GM23338 (cell line): ENCODE measurements at regions not wholly inside any gene's neighbourhood (a gene's known extent, or its start where the extent isn't known, plus 50 kb on each side); places are given as distances from the start of the nearest gene placed in this dataset.

Source experiments
- EZH2 ChIP-seq: fragments of 200-600 bp; sonication (generic); IDR thresholded peaks from one replicate; pipeline ENCODE4 v1.8.0; 2017; ENCODE audit warnings: antibody characterized with exemption, mild to moderate bottlenecking, low read depth; ENCODE audit not compliant: unreplicated experiment
- EZH2phosphoT487 ChIP-seq: fragments of 200-600 bp; sonication (generic); IDR thresholded peaks from one replicate; pipeline ENCODE4 v1.8.1; 2018; ENCODE audit warnings: antibody characterized with exemption; ENCODE audit not compliant: unreplicated experiment
- JUNB ChIP-seq: IDR thresholded peaks from one replicate; pipeline ENCODE4 v1.6.1; 2016; ENCODE audit warnings: antibody characterized with exemption; ENCODE audit not compliant: unreplicated experiment
- POLR2AphosphoS5 ChIP-seq: IDR thresholded peaks from 2 replicates; pipeline ENCODE4 v1.6.1; 2016; ENCODE audit warnings: antibody characterized with exemption, low read depth
- STAT1 ChIP-seq: IDR thresholded peaks from one replicate; pipeline ENCODE4 v1.6.1; 2016; ENCODE audit warnings: antibody characterized with exemption; ENCODE audit not compliant: unreplicated experiment
- ZNF114 ChIP-seq: fragments of 250-450 bp; sonication (Bioruptor Pico); IDR thresholded peaks from 2 replicates; pipeline ENCODE4 v1.5.0; 2020; ENCODE audit warnings: mild to moderate bottlenecking, moderate library complexity
- TF ChIP-seq, protein P1 (sequence below), 2 experiments: fragments of 200-600 bp in 1 of 2; sonication (generic) in 1 of 2; conservative IDR thresholded peaks; 2 replicates each; pipeline versions ENCODE4 v1.5.1 to v1.6.1; 2016 to 2017; ENCODE audit warnings: antibody characterized with exemption in 2 of 2, low read depth in 2 of 2, mild to moderate bottlenecking in 2 of 2, moderate library complexity in 1 of 2
- TF ChIP-seq, protein P2 (sequence below): IDR thresholded peaks from 2 replicates; pipeline ENCODE4 v1.6.1; 2016; ENCODE audit warnings: antibody characterized with exemption
- TF ChIP-seq, protein P3 (sequence below): fragments of 250-450 bp; sonication (Bioruptor Pico); IDR thresholded peaks from 2 replicates; pipeline ENCODE4 v1.5.0; 2020; ENCODE audit warnings: mild to moderate bottlenecking, moderate library complexity
- TF ChIP-seq, protein P4 (sequence below): IDR thresholded peaks from one replicate; pipeline ENCODE4 v1.6.1; 2018; ENCODE audit warnings: antibody characterized with exemption; ENCODE audit not compliant: unreplicated experiment

DNA sequence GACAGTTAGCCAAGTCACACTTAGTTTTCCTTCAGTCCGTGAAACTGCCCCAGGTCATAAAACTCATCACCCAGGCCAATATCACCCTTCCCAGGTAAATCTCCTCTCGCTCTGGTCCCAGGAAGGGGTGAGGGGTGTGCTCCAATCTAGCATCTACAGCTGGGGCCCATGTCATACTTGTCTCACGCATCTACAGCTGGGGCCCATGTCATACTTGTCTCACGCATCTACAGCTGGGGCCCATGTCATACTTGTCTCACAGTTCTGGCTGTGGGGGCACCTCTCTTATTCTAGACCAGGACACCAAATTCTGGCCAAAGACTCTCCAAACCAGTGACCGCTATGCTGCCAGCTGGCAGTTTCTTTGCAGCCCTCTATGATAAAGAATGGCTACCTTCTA lies 123.3 kb upstream of the DLGAP1 start:
- TF ChIP-seq, protein P1, sequence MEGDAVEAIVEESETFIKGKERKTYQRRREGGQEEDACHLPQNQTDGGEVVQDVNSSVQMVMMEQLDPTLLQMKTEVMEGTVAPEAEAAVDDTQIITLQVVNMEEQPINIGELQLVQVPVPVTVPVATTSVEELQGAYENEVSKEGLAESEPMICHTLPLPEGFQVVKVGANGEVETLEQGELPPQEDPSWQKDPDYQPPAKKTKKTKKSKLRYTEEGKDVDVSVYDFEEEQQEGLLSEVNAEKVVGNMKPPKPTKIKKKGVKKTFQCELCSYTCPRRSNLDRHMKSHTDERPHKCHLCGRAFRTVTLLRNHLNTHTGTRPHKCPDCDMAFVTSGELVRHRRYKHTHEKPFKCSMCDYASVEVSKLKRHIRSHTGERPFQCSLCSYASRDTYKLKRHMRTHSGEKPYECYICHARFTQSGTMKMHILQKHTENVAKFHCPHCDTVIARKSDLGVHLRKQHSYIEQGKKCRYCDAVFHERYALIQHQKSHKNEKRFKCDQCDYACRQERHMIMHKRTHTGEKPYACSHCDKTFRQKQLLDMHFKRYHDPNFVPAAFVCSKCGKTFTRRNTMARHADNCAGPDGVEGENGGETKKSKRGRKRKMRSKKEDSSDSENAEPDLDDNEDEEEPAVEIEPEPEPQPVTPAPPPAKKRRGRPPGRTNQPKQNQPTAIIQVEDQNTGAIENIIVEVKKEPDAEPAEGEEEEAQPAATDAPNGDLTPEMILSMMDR (conservative IDR thresholded peaks at IDR 0.05; ENCODE audit: low read depth in 2 of 2) = no peak
- no peak for TF ChIP-seq POLR2AphosphoS5
- TF ChIP-seq, protein P2, sequence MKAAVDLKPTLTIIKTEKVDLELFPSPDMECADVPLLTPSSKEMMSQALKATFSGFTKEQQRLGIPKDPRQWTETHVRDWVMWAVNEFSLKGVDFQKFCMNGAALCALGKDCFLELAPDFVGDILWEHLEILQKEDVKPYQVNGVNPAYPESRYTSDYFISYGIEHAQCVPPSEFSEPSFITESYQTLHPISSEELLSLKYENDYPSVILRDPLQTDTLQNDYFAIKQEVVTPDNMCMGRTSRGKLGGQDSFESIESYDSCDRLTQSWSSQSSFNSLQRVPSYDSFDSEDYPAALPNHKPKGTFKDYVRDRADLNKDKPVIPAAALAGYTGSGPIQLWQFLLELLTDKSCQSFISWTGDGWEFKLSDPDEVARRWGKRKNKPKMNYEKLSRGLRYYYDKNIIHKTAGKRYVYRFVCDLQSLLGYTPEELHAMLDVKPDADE = no peak
- TF ChIP-seq JUNB = no peak
- TF ChIP-seq EZH2phosphoT487 = no peak
- TF ChIP-seq EZH2 = no peak
- TF ChIP-seq, protein P3, sequence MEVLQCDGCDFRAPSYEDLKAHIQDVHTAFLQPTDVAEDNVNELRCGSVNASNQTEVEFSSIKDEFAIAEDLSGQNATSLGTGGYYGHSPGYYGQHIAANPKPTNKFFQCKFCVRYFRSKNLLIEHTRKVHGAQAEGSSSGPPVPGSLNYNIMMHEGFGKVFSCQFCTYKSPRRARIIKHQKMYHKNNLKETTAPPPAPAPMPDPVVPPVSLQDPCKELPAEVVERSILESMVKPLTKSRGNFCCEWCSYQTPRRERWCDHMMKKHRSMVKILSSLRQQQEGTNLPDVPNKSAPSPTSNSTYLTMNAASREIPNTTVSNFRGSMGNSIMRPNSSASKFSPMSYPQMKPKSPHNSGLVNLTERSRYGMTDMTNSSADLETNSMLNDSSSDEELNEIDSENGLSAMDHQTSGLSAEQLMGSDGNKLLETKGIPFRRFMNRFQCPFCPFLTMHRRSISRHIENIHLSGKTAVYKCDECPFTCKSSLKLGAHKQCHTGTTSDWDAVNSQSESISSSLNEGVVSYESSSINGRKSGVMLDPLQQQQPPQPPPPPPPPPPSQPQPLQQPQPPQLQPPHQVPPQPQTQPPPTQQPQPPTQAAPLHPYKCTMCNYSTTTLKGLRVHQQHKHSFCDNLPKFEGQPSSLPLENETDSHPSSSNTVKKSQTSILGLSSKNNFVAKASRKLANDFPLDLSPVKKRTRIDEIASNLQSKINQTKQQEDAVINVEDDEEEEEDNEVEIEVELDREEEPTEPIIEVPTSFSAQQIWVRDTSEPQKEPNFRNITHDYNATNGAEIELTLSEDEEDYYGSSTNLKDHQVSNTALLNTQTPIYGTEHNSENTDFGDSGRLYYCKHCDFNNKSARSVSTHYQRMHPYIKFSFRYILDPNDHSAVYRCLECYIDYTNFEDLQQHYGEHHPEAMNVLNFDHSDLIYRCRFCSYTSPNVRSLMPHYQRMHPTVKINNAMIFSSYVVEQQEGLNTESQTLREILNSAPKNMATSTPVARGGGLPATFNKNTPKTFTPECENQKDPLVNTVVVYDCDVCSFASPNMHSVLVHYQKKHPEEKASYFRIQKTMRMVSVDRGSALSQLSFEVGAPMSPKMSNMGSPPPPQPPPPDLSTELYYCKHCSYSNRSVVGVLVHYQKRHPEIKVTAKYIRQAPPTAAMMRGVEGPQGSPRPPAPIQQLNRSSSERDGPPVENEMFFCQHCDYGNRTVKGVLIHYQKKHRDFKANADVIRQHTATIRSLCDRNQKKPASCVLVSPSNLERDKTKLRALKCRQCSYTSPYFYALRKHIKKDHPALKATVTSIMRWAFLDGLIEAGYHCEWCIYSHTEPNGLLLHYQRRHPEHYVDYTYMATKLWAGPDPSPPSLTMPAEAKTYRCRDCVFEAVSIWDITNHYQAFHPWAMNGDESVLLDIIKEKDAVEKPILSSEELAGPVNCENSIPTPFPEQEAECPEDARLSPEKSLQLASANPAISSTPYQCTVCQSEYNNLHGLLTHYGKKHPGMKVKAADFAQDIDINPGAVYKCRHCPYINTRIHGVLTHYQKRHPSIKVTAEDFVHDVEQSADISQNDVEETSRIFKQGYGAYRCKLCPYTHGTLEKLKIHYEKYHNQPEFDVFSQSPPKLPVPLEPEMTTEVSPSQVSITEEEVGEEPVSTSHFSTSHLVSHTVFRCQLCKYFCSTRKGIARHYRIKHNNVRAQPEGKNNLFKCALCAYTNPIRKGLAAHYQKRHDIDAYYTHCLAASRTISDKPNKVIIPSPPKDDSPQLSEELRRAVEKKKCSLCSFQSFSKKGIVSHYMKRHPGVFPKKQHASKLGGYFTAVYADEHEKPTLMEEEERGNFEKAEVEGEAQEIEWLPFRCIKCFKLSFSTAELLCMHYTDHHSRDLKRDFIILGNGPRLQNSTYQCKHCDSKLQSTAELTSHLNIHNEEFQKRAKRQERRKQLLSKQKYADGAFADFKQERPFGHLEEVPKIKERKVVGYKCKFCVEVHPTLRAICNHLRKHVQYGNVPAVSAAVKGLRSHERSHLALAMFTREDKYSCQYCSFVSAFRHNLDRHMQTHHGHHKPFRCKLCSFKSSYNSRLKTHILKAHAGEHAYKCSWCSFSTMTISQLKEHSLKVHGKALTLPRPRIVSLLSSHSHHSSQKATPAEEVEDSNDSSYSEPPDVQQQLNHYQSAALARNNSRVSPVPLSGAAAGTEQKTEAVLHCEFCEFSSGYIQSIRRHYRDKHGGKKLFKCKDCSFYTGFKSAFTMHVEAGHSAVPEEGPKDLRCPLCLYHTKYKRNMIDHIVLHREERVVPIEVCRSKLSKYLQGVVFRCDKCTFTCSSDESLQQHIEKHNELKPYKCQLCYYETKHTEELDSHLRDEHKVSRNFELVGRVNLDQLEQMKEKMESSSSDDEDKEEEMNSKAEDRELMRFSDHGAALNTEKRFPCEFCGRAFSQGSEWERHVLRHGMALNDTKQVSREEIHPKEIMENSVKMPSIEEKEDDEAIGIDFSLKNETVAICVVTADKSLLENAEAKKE (CRISPR knock-in tag) = no peak
- no peak for TF ChIP-seq ZNF114
- TF ChIP-seq, protein P4, sequence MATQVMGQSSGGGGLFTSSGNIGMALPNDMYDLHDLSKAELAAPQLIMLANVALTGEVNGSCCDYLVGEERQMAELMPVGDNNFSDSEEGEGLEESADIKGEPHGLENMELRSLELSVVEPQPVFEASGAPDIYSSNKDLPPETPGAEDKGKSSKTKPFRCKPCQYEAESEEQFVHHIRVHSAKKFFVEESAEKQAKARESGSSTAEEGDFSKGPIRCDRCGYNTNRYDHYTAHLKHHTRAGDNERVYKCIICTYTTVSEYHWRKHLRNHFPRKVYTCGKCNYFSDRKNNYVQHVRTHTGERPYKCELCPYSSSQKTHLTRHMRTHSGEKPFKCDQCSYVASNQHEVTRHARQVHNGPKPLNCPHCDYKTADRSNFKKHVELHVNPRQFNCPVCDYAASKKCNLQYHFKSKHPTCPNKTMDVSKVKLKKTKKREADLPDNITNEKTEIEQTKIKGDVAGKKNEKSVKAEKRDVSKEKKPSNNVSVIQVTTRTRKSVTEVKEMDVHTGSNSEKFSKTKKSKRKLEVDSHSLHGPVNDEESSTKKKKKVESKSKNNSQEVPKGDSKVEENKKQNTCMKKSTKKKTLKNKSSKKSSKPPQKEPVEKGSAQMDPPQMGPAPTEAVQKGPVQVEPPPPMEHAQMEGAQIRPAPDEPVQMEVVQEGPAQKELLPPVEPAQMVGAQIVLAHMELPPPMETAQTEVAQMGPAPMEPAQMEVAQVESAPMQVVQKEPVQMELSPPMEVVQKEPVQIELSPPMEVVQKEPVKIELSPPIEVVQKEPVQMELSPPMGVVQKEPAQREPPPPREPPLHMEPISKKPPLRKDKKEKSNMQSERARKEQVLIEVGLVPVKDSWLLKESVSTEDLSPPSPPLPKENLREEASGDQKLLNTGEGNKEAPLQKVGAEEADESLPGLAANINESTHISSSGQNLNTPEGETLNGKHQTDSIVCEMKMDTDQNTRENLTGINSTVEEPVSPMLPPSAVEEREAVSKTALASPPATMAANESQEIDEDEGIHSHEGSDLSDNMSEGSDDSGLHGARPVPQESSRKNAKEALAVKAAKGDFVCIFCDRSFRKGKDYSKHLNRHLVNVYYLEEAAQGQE = no peak
- no peak for TF ChIP-seq STAT1
